Choroid plexus epithelial cell (primary cell): ENCODE measurements at regions not wholly inside any gene's neighbourhood (a gene's known extent, or its start where the extent isn't known, plus 50 kb on each side); places are given as distances from the start of the nearest gene placed in this dataset.

Source experiments
- DNase-seq: peaks from one replicate; pipeline ENCODE4 v3.0.0-alpha.2; 2010; ENCODE audit warnings: low read depth
- H3K4me3 ChIP-seq: 2 replicates; pipeline ENCODE4 v1.5.1; 2011; ENCODE audit warnings: low read depth, mild to moderate bottlenecking, control low read depth, low read length, moderate library complexity
- TF ChIP-seq, protein P1 (sequence below): conservative IDR thresholded peaks from 2 replicates; pipeline ENCODE4 v1.5.1; 2011; ENCODE audit warnings: low read depth, mild to moderate bottlenecking, control low read depth, inconsistent platforms, low read length, moderate library complexity

DNA sequence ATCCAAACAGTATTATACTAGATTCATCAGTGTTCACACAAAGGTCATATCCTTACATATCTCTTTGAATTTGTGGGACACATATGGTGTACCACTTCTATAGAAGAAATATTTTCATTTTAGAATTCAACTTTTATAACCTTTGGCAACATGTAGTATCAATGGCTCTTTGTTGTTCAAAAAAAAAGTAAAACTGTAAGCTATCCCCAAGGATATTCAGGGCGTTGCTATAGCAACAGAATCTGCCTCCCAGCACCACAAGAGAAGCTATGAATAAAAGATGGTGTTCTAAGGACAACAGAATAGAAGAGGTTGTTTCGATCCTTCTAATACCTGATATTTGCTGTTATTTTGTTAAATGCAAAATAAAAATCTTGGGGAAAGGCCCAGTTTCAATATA is 139.3 kb downstream of the BRMS1L start:
- TF ChIP-seq, protein P1, sequence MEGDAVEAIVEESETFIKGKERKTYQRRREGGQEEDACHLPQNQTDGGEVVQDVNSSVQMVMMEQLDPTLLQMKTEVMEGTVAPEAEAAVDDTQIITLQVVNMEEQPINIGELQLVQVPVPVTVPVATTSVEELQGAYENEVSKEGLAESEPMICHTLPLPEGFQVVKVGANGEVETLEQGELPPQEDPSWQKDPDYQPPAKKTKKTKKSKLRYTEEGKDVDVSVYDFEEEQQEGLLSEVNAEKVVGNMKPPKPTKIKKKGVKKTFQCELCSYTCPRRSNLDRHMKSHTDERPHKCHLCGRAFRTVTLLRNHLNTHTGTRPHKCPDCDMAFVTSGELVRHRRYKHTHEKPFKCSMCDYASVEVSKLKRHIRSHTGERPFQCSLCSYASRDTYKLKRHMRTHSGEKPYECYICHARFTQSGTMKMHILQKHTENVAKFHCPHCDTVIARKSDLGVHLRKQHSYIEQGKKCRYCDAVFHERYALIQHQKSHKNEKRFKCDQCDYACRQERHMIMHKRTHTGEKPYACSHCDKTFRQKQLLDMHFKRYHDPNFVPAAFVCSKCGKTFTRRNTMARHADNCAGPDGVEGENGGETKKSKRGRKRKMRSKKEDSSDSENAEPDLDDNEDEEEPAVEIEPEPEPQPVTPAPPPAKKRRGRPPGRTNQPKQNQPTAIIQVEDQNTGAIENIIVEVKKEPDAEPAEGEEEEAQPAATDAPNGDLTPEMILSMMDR = no peak
- no peak for DNase-seq
- H3K4me3 ChIP-seq = no peak overlapping the region

DNA sequence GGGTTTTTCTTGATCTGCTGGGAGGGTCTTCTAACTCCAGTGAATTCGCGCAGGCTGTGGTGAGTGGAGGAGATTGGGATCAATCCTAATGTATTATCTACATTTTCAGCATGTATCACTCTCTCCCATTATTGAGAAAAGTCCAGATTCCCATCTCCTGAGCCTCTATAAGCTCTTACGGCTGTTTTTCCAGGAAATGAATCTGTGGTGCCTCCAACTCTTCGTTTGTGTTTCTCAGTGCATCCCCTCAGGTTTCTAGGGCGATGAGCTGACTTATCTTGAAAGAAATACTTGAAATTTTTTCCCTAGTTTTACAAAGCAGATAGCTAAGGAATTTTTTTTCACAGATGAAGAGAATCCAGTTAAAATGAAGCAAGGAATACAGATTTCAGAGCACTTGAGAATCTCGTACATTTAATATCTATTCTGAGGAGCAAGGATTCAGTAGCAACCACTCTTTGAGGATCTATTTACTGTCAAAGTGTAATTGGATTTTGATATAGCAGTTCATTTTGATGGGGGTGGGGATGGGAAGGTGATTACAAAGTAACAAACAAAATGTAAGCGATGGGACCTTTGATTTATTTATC is 138.7 kb downstream of the BRMS1L start:
- TF ChIP-seq, protein P1 = no peak
- H3K4me3 ChIP-seq = no peak overlapping the region
- no peak for DNase-seq

DNA sequence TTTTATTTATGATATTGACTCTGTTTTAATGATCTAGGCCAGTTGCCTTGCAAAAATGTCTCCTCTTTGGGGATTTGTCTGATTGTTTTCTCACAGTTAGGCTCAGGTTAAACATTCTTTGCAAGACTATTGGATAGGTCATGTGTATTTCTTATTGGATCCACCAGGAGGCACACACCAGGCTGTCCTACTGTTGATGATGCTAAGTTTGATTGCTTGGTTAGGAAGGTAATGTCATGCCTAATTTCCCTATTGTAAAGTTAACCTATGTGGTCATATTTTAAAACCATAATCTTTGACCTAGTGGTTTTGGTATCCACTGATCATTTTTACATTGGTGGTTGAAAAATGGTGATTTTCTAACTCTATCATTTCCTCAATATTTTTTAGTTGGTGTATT is 137.1 kb downstream of the BRMS1L start:
- TF ChIP-seq, protein P1 = peak; percentile 20
- H3K4me3 ChIP-seq = no peak overlapping the region
- DNase-seq = peak; percentile 10

DNA sequence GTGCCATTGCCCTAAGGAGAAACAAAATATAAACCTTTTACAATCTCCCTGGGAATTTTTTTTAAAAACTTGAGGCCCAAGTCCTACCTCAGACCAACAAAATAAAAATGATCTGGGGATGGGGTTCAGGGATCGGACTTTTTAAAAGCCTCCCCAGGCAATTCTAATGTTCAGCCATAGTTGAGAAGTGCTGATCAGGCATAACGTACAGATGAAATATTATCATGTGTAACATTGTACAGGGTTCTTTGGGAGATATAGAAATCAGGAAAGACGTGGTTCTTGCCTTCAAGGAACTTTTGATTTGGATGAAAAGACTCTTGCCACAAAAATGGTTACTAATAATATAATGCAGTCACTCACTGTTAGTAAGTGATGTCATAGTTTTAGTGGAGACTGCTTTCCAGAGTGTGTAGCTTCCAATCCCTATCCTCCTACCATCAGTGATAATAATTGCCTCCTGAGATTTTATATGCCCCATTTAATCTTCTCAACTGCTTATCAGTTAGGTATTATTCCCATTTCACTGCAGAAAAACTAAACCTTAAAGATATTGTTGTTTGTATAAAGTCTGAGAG is 135.6 kb downstream of the BRMS1L start:
- TF ChIP-seq, protein P1 = no peak
- DNase-seq = no peak
- H3K4me3 ChIP-seq = no peak overlapping the region

DNA sequence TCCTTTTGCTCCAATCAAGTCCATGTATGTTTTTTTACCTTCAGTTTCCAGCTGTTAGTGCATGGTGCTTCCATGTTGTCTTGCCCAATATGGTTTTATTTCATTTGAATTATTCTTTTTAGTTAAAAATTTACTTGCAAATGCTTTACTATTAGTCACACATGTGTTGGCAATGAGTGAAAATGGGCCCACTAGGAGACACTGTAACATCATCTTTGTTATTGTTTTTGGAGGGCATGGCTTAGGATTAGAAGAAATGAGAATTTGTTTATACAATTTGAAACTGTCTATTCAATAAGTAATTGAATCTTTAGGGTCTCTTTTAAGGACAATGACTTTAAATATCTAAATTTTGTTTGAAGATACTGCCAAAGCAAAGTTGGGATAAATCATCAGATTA is 133.7 kb downstream of the BRMS1L start:
- no peak for DNase-seq
- TF ChIP-seq, protein P1 = no peak
- H3K4me3 ChIP-seq = no peak overlapping the region

DNA sequence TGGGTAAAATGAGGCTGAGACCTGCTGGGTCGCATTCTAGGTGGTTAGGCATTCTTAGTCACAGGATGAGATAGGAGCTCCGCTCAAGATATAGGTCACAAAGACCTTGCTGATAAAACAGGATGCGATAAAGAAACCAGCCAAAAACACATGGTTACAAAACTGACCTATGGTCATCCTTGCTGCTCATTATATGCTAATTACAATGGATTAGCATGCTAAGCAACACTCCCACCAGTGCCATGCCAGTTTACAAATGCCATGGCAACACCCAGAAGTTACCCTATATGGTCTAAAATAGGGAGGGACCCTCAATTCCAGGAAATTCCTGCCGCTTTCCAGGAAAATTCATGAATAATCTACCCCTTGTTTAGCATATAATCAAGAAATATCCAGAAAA is 132.4 kb downstream of the BRMS1L start:
- no peak overlapping the region for H3K4me3 ChIP-seq
- no peak for DNase-seq
- TF ChIP-seq, protein P1 = no peak

DNA sequence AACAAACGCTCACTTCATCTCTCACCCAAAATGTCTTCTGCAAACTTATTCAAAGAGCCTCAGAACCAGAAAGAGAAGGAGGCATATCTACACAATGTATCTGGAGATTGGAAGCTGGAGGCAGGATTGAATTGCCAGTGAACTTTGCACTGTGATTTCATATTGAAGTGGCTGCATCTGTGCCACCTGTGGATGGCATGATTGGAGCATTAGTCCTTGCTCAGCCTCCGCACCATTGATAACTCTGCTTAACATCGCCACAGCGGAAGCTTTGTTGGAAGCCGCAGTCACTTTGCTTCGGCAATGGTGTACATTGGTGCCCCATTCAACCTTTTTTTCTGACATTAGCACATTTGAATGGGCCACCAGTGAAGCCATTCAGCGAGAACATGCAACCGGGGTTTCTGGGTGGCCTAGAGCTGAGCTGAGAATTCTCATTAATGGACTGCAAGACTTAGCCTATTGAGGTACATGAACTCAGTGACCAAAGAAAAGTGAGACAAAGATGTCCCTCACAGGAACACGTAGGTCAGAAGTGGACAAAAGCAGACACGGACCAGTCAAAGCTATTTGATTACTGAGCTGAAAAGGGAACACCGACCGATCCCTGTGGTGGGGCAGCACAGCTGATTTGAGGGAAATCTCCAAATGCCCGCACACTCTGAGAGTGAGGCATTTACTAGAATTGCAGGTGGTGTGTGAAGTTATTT is 130.4 kb downstream of the BRMS1L start:
- no peak for DNase-seq
- H3K4me3 ChIP-seq = no peak overlapping the region
- TF ChIP-seq, protein P1 = no peak
